ENCODE measurements at regions not wholly inside any gene's neighbourhood (a gene's known extent, or its start where the extent isn't known, plus 50 kb on each side); places are given as distances from the start of the nearest gene placed in this dataset.
"Not testable (repeated sequence)": the region's sequence is repeated elsewhere in the genome, so short reads cannot be mapped to it uniquely, and the experiment has no call there.

GRCh38 chr6:164628302-164628931 lies 681.0 kb downstream of the C6orf118 start:
- POLR2A ChIA-PET = no interaction called here
- CTCF ChIA-PET = no interaction called here
- Mint-ChIP-seq H3K27me3 (ENCODE audit: insufficient read depth, unreplicated experiment) (no peaks in the 10 kb centered on the region), H3K4me1 (ENCODE audit: low read depth, unreplicated experiment) (no peaks in the 10 kb centered on the region), H3K27ac (ENCODE audit: unreplicated experiment) (no peak overlapping the region), H3K9me3 (ENCODE audit: unreplicated experiment) (peaks cover 2% of the 10 kb centered on the region), H3K4me3 (ENCODE audit: unreplicated experiment) (no peak overlapping the region), H3K36me3 (ENCODE audit: insufficient read depth, unreplicated experiment) (no peaks in the 10 kb centered on the region)
- intact Hi-C loops (cut with micrococcal nuclease; ENCODE audit: unreplicated experiment) = no loop called here
- BruUV-seq (replicated peaks) = no TSS peak
- Histone ChIP-seq H3K9me3 (no peaks in the 10 kb centered on the region), H3K4me1 (no peaks in the 10 kb centered on the region), H3K27me3 (replicated peaks; ENCODE audit: control insufficient read depth, insufficient read depth, low read length) (no peaks in the 10 kb centered on the region), H3K4me3 (ENCODE audit: low read depth, low read length) (no peak overlapping the region), H3K36me3 (ENCODE audit: control insufficient read depth, insufficient read depth, low read length) (no peaks in the 10 kb centered on the region)
- DNase-seq = no peak
- no peak for TF ChIP-seq CTCF (IDR thresholded peaks at IDR 0.05; ENCODE audit: insufficient read depth in 1 of 2, low read depth in 1 of 2, low read length in 1 of 2, severe bottlenecking in 1 of 2, unreplicated experiment in 1 of 2)

- Mint-ChIP-seq H3K4me3 (ENCODE audit: unreplicated experiment) (no peak overlapping the region), H3K27ac (ENCODE audit: unreplicated experiment) (no peak overlapping the region), H3K9me3 (ENCODE audit: unreplicated experiment) (no peaks in the 10 kb centered on the region), H3K36me3 (ENCODE audit: insufficient read depth, unreplicated experiment) (no peaks in the 10 kb centered on the region), H3K27me3 (ENCODE audit: insufficient read depth, unreplicated experiment) (peaks cover 2% of the 10 kb centered on the region), H3K4me1 (ENCODE audit: low read depth, unreplicated experiment) (no peaks in the 10 kb centered on the region)
- Histone ChIP-seq H3K4me1 (no peaks in the 10 kb centered on the region), H3K4me3 (ENCODE audit: low read depth, low read length) (no peak overlapping the region), H3K9me3 (no peaks in the 10 kb centered on the region), H3K36me3 (ENCODE audit: control insufficient read depth, insufficient read depth, low read length) (no peaks in the 10 kb centered on the region), H3K27me3 (replicated peaks; ENCODE audit: control insufficient read depth, insufficient read depth, low read length) (no peaks in the 10 kb centered on the region)
- no TSS peak for BruUV-seq (replicated peaks)
- TF ChIP-seq CTCF (IDR thresholded peaks at IDR 0.05; ENCODE audit: insufficient read depth in 1 of 2, low read depth in 1 of 2, low read length in 1 of 2, severe bottlenecking in 1 of 2, unreplicated experiment in 1 of 2) = no peak
- intact Hi-C loops (cut with micrococcal nuclease; ENCODE audit: unreplicated experiment) = no loop called here
- POLR2A ChIA-PET = no interaction called here
- no peak for DNase-seq
- CTCF ChIA-PET = no interaction called here
Measured at GRCh38 chr6:164616917-164617524, 692.4 kb downstream of the C6orf118 start.

- H3K4me1 ChIP-seq = no peaks in the 10 kb centered on the region
- H3K4me3 ChIP-seq (ENCODE audit: low read depth, low read length) = no peak overlapping the region
- Mint-ChIP-seq H3K27ac (ENCODE audit: unreplicated experiment) (no peak overlapping the region), H3K27me3 (ENCODE audit: insufficient read depth, unreplicated experiment) (no peaks in the 10 kb centered on the region), H3K4me3 (ENCODE audit: unreplicated experiment) (no peak overlapping the region), H3K4me1 (ENCODE audit: low read depth, unreplicated experiment) (no peaks in the 10 kb centered on the region), H3K9me3 (ENCODE audit: unreplicated experiment) (no peaks in the 10 kb centered on the region), H3K36me3 (ENCODE audit: insufficient read depth, unreplicated experiment) (no peaks in the 10 kb centered on the region)
- H3K27me3 ChIP-seq (replicated peaks; ENCODE audit: control insufficient read depth, insufficient read depth, low read length) = no peaks in the 10 kb centered on the region
- ChIA-PET POLR2A (no interaction called here), CTCF (no interaction called here)
- TF ChIP-seq CTCF (IDR thresholded peaks at IDR 0.05; ENCODE audit: insufficient read depth in 1 of 2, low read depth in 1 of 2, low read length in 1 of 2, severe bottlenecking in 1 of 2, unreplicated experiment in 1 of 2) = no peak
- no TSS peak for BruUV-seq (replicated peaks)
- intact Hi-C loops (cut with micrococcal nuclease; ENCODE audit: unreplicated experiment) = no loop called here
- H3K36me3 ChIP-seq (ENCODE audit: control insufficient read depth, insufficient read depth, low read length) = no peaks in the 10 kb centered on the region
- DNase-seq = no peak
- no peaks in the 10 kb centered on the region for H3K9me3 ChIP-seq
Measured at GRCh38 chr6:164612751-164613150, 696.7 kb downstream of the C6orf118 start.

GRCh38 chr6:164610859-164611258 lies 698.5 kb downstream of the C6orf118 start:
- H3K9me3 ChIP-seq; CTCF ChIA-PET; H3K27ac Mint-ChIP-seq (ENCODE audit: unreplicated experiment); POLR2A ChIA-PET; H3K4me1 Mint-ChIP-seq (ENCODE audit: low read depth, unreplicated experiment); H3K4me3 ChIP-seq (ENCODE audit: low read depth, low read length); H3K36me3 Mint-ChIP-seq (ENCODE audit: insufficient read depth, unreplicated experiment); H3K36me3 ChIP-seq (ENCODE audit: control insufficient read depth, insufficient read depth, low read length); DNase-seq; H3K9me3 Mint-ChIP-seq (ENCODE audit: unreplicated experiment); intact Hi-C loops (cut with micrococcal nuclease; ENCODE audit: unreplicated experiment); BruUV-seq (replicated peaks); H3K27me3 ChIP-seq (replicated peaks; ENCODE audit: control insufficient read depth, insufficient read depth, low read length); H3K27me3 Mint-ChIP-seq (ENCODE audit: insufficient read depth, unreplicated experiment); H3K4me3 Mint-ChIP-seq (ENCODE audit: unreplicated experiment); H3K4me1 ChIP-seq: not testable (repeated sequence)

- DNase-seq; H3K4me1 Mint-ChIP-seq (ENCODE audit: low read depth, unreplicated experiment); H3K4me3 Mint-ChIP-seq (ENCODE audit: unreplicated experiment); BruUV-seq (replicated peaks); H3K27ac Mint-ChIP-seq (ENCODE audit: unreplicated experiment); H3K4me1 ChIP-seq; H3K9me3 ChIP-seq; H3K9me3 Mint-ChIP-seq (ENCODE audit: unreplicated experiment); H3K36me3 ChIP-seq (ENCODE audit: control insufficient read depth, insufficient read depth, low read length); H3K27me3 Mint-ChIP-seq (ENCODE audit: insufficient read depth, unreplicated experiment); CTCF ChIA-PET; POLR2A ChIA-PET; intact Hi-C loops (cut with micrococcal nuclease; ENCODE audit: unreplicated experiment); H3K4me3 ChIP-seq (ENCODE audit: low read depth, low read length); H3K27me3 ChIP-seq (replicated peaks; ENCODE audit: control insufficient read depth, insufficient read depth, low read length); H3K36me3 Mint-ChIP-seq (ENCODE audit: insufficient read depth, unreplicated experiment): not testable (repeated sequence)
Measured at GRCh38 chr6:164602415-164602814, 707.0 kb downstream of the C6orf118 start.

All from Caco-2 (cell line).